H1 (cell line): ENCODE measurements at regions not wholly inside any gene's neighbourhood (a gene's known extent, or its start where the extent isn't known, plus 50 kb on each side); places are given as distances from the start of the nearest gene placed in this dataset.

Experiments
- CTCF ChIA-PET: fragments of 300-600 bp; sonication (Branson Sonifier 250); formaldehyde crosslinking; loops from one replicate; lab custom pipeline; 2021; ENCODE audit not compliant: partially characterized antibody; lab: Charles Lee
- POLR2A ChIA-PET: fragments of 300-600 bp; sonication (Branson Sonifier 250); formaldehyde crosslinking; loops from one replicate; lab custom pipeline; 2021; ENCODE audit warnings: inconsistent platforms; ENCODE audit not compliant: partially characterized antibody; lab: Charles Lee
- DNase-seq, 2 experiments: peaks; one replicate each; pipeline versions ENCODE4 v3.0.0 to v3.0.0-alpha.2; 2010 to 2022; ENCODE audit warnings: low spot score in 2 of 2, low read depth in 1 of 2, mixed read lengths in 1 of 2
- FAIRE-seq: peaks from 2 replicates; lab custom pipeline; 2011; peaks lifted over from hg19 to GRCh38; lab: Jason Lieb, UNC
- H2AFZ ChIP-seq: 2 replicates; pipeline ENCODE4 v1.8.1; 2012; ENCODE audit warnings: low read length, inconsistent platforms
- H2AK5ac ChIP-seq: 2 replicates; pipeline ENCODE4 v1.6.1; 2013; ENCODE audit warnings: low read depth, low read length
- H2BK120ac ChIP-seq: replicated peaks from 2 replicates; pipeline ENCODE3; 2013; ENCODE audit warnings: low read depth, low read length, inconsistent platforms
- H2BK12ac ChIP-seq: 2 replicates; pipeline ENCODE4 v1.6.1; 2013; ENCODE audit warnings: low read depth, low read length
- H2BK15ac ChIP-seq: 2 replicates; pipeline ENCODE4 v1.6.1; 2013; ENCODE audit warnings: low read length
- H2BK20ac ChIP-seq: 2 replicates; pipeline ENCODE4 v1.6.1; 2013; ENCODE audit warnings: low read length
- H2BK5ac ChIP-seq: 2 replicates; pipeline ENCODE4 v1.6.1; 2013; ENCODE audit warnings: low read depth, low read length
- H3K14ac ChIP-seq: 2 replicates; pipeline ENCODE4 v1.6.1; 2013; ENCODE audit warnings: inconsistent platforms; ENCODE audit not compliant: insufficient read length
- H3K18ac ChIP-seq: 2 replicates; pipeline ENCODE4 v1.6.1; 2013; ENCODE audit warnings: low read length; ENCODE audit errors: extremely low read depth
- H3K23ac ChIP-seq: 2 replicates; pipeline ENCODE4 v1.6.1; 2013; ENCODE audit warnings: inconsistent platforms; ENCODE audit not compliant: insufficient read length
- H3K23me2 ChIP-seq: 2 replicates; pipeline ENCODE4 v1.6.1; 2013; ENCODE audit warnings: low read depth, low read length
- H3K27ac ChIP-seq: 2 replicates; pipeline ENCODE4 v1.6.1; 2011; ENCODE audit warnings: low read depth, low read length, inconsistent platforms
- H3K27me3 ChIP-seq, 4 experiments: replicated peaks in 1 of 4; 1 replicate in 1 of 4; 2 replicates in 3 of 4; pipeline versions ENCODE4 v1.6.1 to v1.8.1; 2011 to 2013; ENCODE audit warnings: low read length in 3 of 4, mild to moderate bottlenecking in 3 of 4, inconsistent platforms in 2 of 4, mixed read lengths in 2 of 4, moderate library complexity in 1 of 4; ENCODE audit not compliant: control insufficient read depth in 3 of 4, insufficient read depth in 3 of 4; ENCODE audit errors: extremely low read depth in 1 of 4
- H3K36me3 ChIP-seq, 4 experiments: 2 replicates each; pipeline versions ENCODE4 v1.6.1 to v1.8.1; 2011 to 2013; ENCODE audit warnings: mild to moderate bottlenecking in 4 of 4, low read length in 3 of 4, moderate library complexity in 2 of 4, control low read depth in 1 of 4, inconsistent platforms in 1 of 4; ENCODE audit not compliant: insufficient read depth in 4 of 4, control insufficient read depth in 2 of 4
- H3K4ac ChIP-seq: replicated peaks from 2 replicates; pipeline ENCODE3; 2013; ENCODE audit warnings: low read length, low read depth, mixed read lengths, inconsistent platforms; ENCODE audit not compliant: insufficient read length
- H3K4me1 ChIP-seq, 4 experiments: replicated peaks in 1 of 4; 1 replicate in 1 of 4; 2 replicates in 3 of 4; pipeline versions ENCODE4 v1.6.1 to v1.8.1; 2011 to 2013; ENCODE audit warnings: low read length in 3 of 4, inconsistent platforms in 2 of 4, mixed read lengths in 1 of 4; ENCODE audit not compliant: insufficient read depth in 4 of 4, control insufficient read depth in 3 of 4
- H3K4me2 ChIP-seq, 2 experiments: 2 replicates each; pipeline versions ENCODE4 v1.6.1 to v1.8.1; 2011 to 2013; ENCODE audit warnings: low read depth in 2 of 2, low read length in 2 of 2, control low read depth in 1 of 2, inconsistent platforms in 1 of 2, mild to moderate bottlenecking in 1 of 2; ENCODE audit not compliant: insufficient read depth in 1 of 2
- H3K4me3 ChIP-seq, 4 experiments: fragments of 200-600, 300-600 bp in 1 of 4; sonication (generic), shearing (Covaris generic), sonication (Bioruptor Twin) in 1 of 4; 2 replicates each; pipeline versions ENCODE4 v1.5.1 to v1.8.1; 2011 to 2016; ENCODE audit warnings: low read length in 4 of 4, low read depth in 3 of 4, control low read depth in 2 of 4, inconsistent platforms in 2 of 4, mild to moderate bottlenecking in 2 of 4, mixed read lengths in 1 of 4, moderate library complexity in 1 of 4; ENCODE audit not compliant: insufficient read depth in 2 of 4; ENCODE audit errors: extremely low read depth in 1 of 4
- H3K56ac ChIP-seq: replicated peaks from 2 replicates; pipeline ENCODE3; 2013; ENCODE audit warnings: low read depth, mild to moderate bottlenecking, mixed read lengths, low read length, inconsistent platforms; ENCODE audit not compliant: insufficient read length
- H3K79me1 ChIP-seq: 2 replicates; pipeline ENCODE4 v1.6.1; 2013; ENCODE audit warnings: low read depth, low read length, control low read depth
- H3K79me2 ChIP-seq, 2 experiments: 2 replicates each; pipeline versions ENCODE4 v1.6.1 to v1.8.1; 2012 to 2013; ENCODE audit warnings: low read length in 2 of 2, mild to moderate bottlenecking in 2 of 2, inconsistent platforms in 1 of 2; ENCODE audit not compliant: insufficient read depth in 2 of 2, control insufficient read depth in 1 of 2
- H3K9ac ChIP-seq, 4 experiments: replicated peaks in 1 of 4; 1 replicate in 1 of 4; 2 replicates in 3 of 4; pipeline versions ENCODE4 v1.6.1 to v1.8.1; 2011 to 2013; ENCODE audit warnings: low read depth in 3 of 4, low read length in 3 of 4, control low read depth in 2 of 4, mild to moderate bottlenecking in 2 of 4, moderate library complexity in 2 of 4, inconsistent platforms in 1 of 4; ENCODE audit errors: extremely low read depth in 1 of 4
- H3K9me3 ChIP-seq, 2 experiments: 2 replicates each; pipeline versions ENCODE4 v1.6.1 to v1.8.1; 2012 to 2013; ENCODE audit warnings: mild to moderate bottlenecking in 2 of 2, moderate library complexity in 2 of 2, control low read depth in 1 of 2, inconsistent platforms in 1 of 2, low read depth in 1 of 2, low read length in 1 of 2, mixed read lengths in 1 of 2; ENCODE audit not compliant: insufficient read depth in 2 of 2
- H4K20me1 ChIP-seq, 2 experiments: replicated peaks in 1 of 2; 2 replicates each; pipeline versions ENCODE3 to v1.8.1; 2011 to 2013; ENCODE audit warnings: inconsistent platforms in 2 of 2, low read length in 2 of 2, mild to moderate bottlenecking in 1 of 2; ENCODE audit not compliant: insufficient read depth in 2 of 2, control insufficient read depth in 1 of 2
- H4K5ac ChIP-seq: 2 replicates; pipeline ENCODE4 v1.6.1; 2013; ENCODE audit warnings: low read length, low read depth, mixed read lengths, inconsistent platforms; ENCODE audit not compliant: insufficient read length
- H4K8ac ChIP-seq: 2 replicates; pipeline ENCODE4 v1.8.0; 2013; ENCODE audit warnings: mild to moderate bottlenecking, moderate library complexity, low read length, inconsistent platforms; ENCODE audit not compliant: insufficient read depth; ENCODE audit errors: extremely low read depth
- H4K91ac ChIP-seq: replicated peaks from 2 replicates; pipeline ENCODE3; 2013; ENCODE audit warnings: low read length, mixed read lengths, inconsistent platforms; ENCODE audit not compliant: insufficient read length
- JUN ChIP-seq: IDR thresholded peaks from 2 replicates; pipeline ENCODE4 v1.6.1; 2011; ENCODE audit warnings: low read depth, mild to moderate bottlenecking, improper control_type of control experiment, low read length
- JUND ChIP-seq: IDR thresholded peaks from 2 replicates; pipeline ENCODE4 v1.6.1; 2011; ENCODE audit warnings: mild to moderate bottlenecking, improper control_type of control experiment, low read length
- MAFK ChIP-seq: IDR thresholded peaks from 2 replicates; pipeline ENCODE4 v1.6.1; 2012; ENCODE audit warnings: low read depth, mild to moderate bottlenecking, improper control_type of control experiment, low read length
- NRF1 ChIP-seq: IDR thresholded peaks from 2 replicates; pipeline ENCODE4 v1.6.1; 2011; ENCODE audit warnings: mild to moderate bottlenecking, low read depth, low read length, improper control_type of control experiment
- POLR2AphosphoS5 ChIP-seq: IDR thresholded peaks from 2 replicates; pipeline ENCODE4 v1.6.1; 2011; ENCODE audit warnings: low read depth, low read length
- POU5F1 ChIP-seq: IDR thresholded peaks from 2 replicates; pipeline ENCODE4 v1.6.1; 2011; ENCODE audit warnings: low read depth, mild to moderate bottlenecking, low read length, moderate library complexity
- RAD21 ChIP-seq, 2 experiments: IDR thresholded peaks in 1 of 2; conservative IDR thresholded peaks in 1 of 2; 2 replicates each; pipeline ENCODE4 v1.6.1; 2011; ENCODE audit warnings: low read depth in 2 of 2, low read length in 2 of 2, improper control_type of control experiment in 1 of 2, inconsistent platforms in 1 of 2, mild to moderate bottlenecking in 1 of 2, moderate library complexity in 1 of 2
- RNF2 ChIP-seq: fragments of 200-900, 300-1000 bp; sonication (generic); IDR thresholded peaks from 2 replicates; pipeline ENCODE4 v1.7.1; 2016; ENCODE audit warnings: borderline replicate concordance, low read depth, mild to moderate bottlenecking, antibody characterized with exemption, low read length; ENCODE audit not compliant: poor library complexity, severe bottlenecking; ENCODE audit errors: missing control alignments
- SAP30 ChIP-seq: fragments of 300-600 bp; sonication (generic); IDR thresholded peaks from 2 replicates; pipeline ENCODE4 v1.7.1; 2012; ENCODE audit warnings: low read length, moderate library complexity, mild to moderate bottlenecking, inconsistent platforms; ENCODE audit not compliant: insufficient read depth, insufficient replicate concordance
- SIX5 ChIP-seq: IDR thresholded peaks from 2 replicates; pipeline ENCODE4 v1.6.1; 2011; ENCODE audit warnings: mild to moderate bottlenecking, low read depth, low read length
- SRF ChIP-seq: IDR thresholded peaks from 2 replicates; pipeline ENCODE4 v1.6.1; 2011; ENCODE audit warnings: mild to moderate bottlenecking, low read depth, low read length, moderate library complexity
- TCF12 ChIP-seq: IDR thresholded peaks from 2 replicates; pipeline ENCODE4 v1.6.1; 2011; ENCODE audit warnings: low read depth, mild to moderate bottlenecking, low read length
- WGBS, 2 experiments: shearing (Covaris generic) in 1 of 2; methylation state at CpG; one replicate each; pipeline versions ENCODE4 v1.1.6 to v1.1.7; 2013 to 2015; ENCODE audit warnings: low lambda C conversion rate in 2 of 2, mixed read lengths in 2 of 2, inconsistent platforms in 1 of 2, low coverage in 1 of 2, missing lambda C conversion rate in 1 of 2; ENCODE audit not compliant: insufficient replicate concordance in 2 of 2, insufficient coverage in 1 of 2, insufficient read length in 1 of 2; ENCODE audit errors: extremely low coverage in 1 of 2, missing lambda C conversion rate in 1 of 2; 5-methylcytosine and 5-hydroxymethylcytosine counted together
- TF ChIP-seq, protein P1 (sequence below): IDR thresholded peaks from 2 replicates; pipeline ENCODE4 v1.6.1; 2011; ENCODE audit warnings: low read depth, mild to moderate bottlenecking, low read length; ENCODE audit not compliant: insufficient read depth

DNA sequence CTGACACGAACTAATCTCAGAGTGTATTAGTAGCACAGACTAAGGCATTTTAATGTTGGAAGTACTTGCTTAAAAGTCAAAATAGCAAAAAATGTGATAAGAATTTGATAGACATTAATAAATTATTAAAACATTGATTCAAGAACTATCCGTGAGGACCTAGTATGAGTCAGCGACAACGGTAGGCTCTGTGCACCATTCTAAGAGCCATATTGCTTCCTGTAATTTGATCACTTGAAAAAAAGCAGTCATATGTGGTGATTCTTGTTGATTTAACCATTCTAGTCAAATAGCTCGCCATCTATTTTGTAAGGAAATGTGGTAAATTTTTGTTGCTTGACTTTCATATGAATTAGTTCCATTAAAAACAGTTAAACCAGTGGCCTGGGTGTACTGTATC is 534.9 kb upstream of the ARRDC4 start:
- Histone ChIP-seq H3K4ac (no peak overlapping the region), H2AK5ac (no peak overlapping the region), H3K23ac (no peak overlapping the region), H4K8ac (no peak overlapping the region), H2BK120ac (no peak overlapping the region), H3K56ac (no peak overlapping the region), H3K79me1 (no peaks in the 10 kb centered on the region), H3K14ac (no peak overlapping the region), H3K4me1 (no peaks in the 10 kb centered on the region), H2BK15ac (no peak overlapping the region), H4K5ac (no peak overlapping the region), H3K18ac (no peak overlapping the region), H3K23me2 (no peaks in the 10 kb centered on the region), H3K27ac (no peak overlapping the region), H3K79me2 (no peaks in the 10 kb centered on the region), H2AFZ (no peak overlapping the region), H2BK20ac (no peak overlapping the region), H3K27me3 (no peaks in the 10 kb centered on the region), H2BK12ac (no peak overlapping the region), H3K4me2 (no peak overlapping the region), H3K9ac (no peak overlapping the region), H4K91ac (no peak overlapping the region), H3K36me3 (no peaks in the 10 kb centered on the region), H4K20me1 (no peaks in the 10 kb centered on the region), H3K9me3 (no peaks in the 10 kb centered on the region), H2BK5ac (no peak overlapping the region), H3K4me3 (no peak overlapping the region)
- ChIA-PET CTCF (no interaction called here), POLR2A (no interaction called here)
- FAIRE-seq (no peak), DNase-seq (no peak)
- WGBS, 2 experiments = 91% methylated on average over 5 of the region's 5 CpGs; no CpG with 5 or more reads in 1 of the 2 experiments
- TF ChIP-seq JUND (no peak), MAFK (no peak), RAD21 (IDR thresholded peaks at IDR 0.05 in 1 of 2, conservative IDR thresholded peaks at IDR 0.05 in 1 of 2; ENCODE audit: low read depth in 2 of 2, low read length in 2 of 2) (no peak), SIX5 (no peak), SRF (no peak), POU5F1 (no peak), TCF12 (no peak), POLR2AphosphoS5 (no peak), SAP30 (no peak), NRF1 (no peak), JUN (no peak), RNF2 (no peak)
- TF ChIP-seq, protein P1, sequence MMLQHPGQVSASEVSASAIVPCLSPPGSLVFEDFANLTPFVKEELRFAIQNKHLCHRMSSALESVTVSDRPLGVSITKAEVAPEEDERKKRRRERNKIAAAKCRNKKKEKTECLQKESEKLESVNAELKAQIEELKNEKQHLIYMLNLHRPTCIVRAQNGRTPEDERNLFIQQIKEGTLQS = no peak
